Hepatocyte (in vitro differentiated cells): ENCODE measurements at regions not wholly inside any gene's neighbourhood (a gene's known extent, or its start where the extent isn't known, plus 50 kb on each side); places are given as distances from the start of the nearest gene placed in this dataset.

Experiments used
- DNase-seq: peaks from one replicate; pipeline ENCODE4 v3.0.0-alpha.2; 2016; ENCODE audit warnings: low spot score
- H2AFZ ChIP-seq: fragments of 200-600 bp; sonication (generic); 2 replicates; pipeline ENCODE4 v1.6.0; 2016; ENCODE audit warnings: antibody characterized with exemption, mild to moderate bottlenecking
- H3K27ac ChIP-seq: fragments of 200-600 bp; sonication (generic); 2 replicates; pipeline ENCODE4 v1.5.1; 2016; ENCODE audit warnings: mild to moderate bottlenecking
- H3K27me3 ChIP-seq: fragments of 200-600 bp; sonication (generic); 2 replicates; pipeline ENCODE4 v1.6.1; 2016
- H3K36me3 ChIP-seq: fragments of 200-600 bp; sonication (generic); replicated peaks from 2 replicates; pipeline ENCODE4 v1.5.1; 2016; ENCODE audit warnings: low read depth; ENCODE audit not compliant: insufficient read depth
- H3K4me1 ChIP-seq: fragments of 200-600 bp; sonication (generic); 2 replicates; pipeline ENCODE4 v1.5.1; 2016; ENCODE audit warnings: mild to moderate bottlenecking, moderate library complexity; ENCODE audit not compliant: insufficient read depth
- H3K4me2 ChIP-seq: fragments of 200-600 bp; sonication (generic); 2 replicates; pipeline ENCODE4 v1.6.0; 2016
- H3K4me3 ChIP-seq: fragments of 200-600 bp; sonication (generic); 2 replicates; pipeline ENCODE4 v1.5.1; 2016; ENCODE audit warnings: mild to moderate bottlenecking
- H3K79me2 ChIP-seq: fragments of 200-600 bp; sonication (generic); 2 replicates; pipeline ENCODE4 v1.6.0; 2017; ENCODE audit warnings: mild to moderate bottlenecking
- H3K9me2 ChIP-seq: fragments of 200-600 bp; sonication (generic); replicated peaks from 2 replicates; pipeline ENCODE4 v1.6.0; 2017; ENCODE audit warnings: mild to moderate bottlenecking; ENCODE audit not compliant: insufficient read depth
- H3K9me3 ChIP-seq: fragments of 200-600 bp; sonication (generic); 2 replicates; pipeline ENCODE4 v1.5.1; 2016; ENCODE audit warnings: low read depth, mild to moderate bottlenecking
- H4K20me1 ChIP-seq: fragments of 200-600 bp; sonication (generic); 2 replicates; pipeline ENCODE4 v1.6.0; 2016; ENCODE audit warnings: mild to moderate bottlenecking; ENCODE audit not compliant: insufficient read depth, poor library complexity, severe bottlenecking
- CTCF ChIP-seq: fragments of 200-600 bp; sonication (generic); IDR thresholded peaks from 2 replicates; pipeline ENCODE4 v1.5.1; 2016; ENCODE audit warnings: antibody characterized with exemption, mild to moderate bottlenecking; ENCODE audit not compliant: poor library complexity
- EZH2 ChIP-seq: fragments of 200-600 bp; sonication (generic); IDR thresholded peaks from 2 replicates; pipeline ENCODE4 v1.6.1; 2016; ENCODE audit warnings: antibody characterized with exemption, mild to moderate bottlenecking, borderline replicate concordance
- EZH2phosphoT487 ChIP-seq: fragments of 200-600 bp; sonication (generic); IDR thresholded peaks from one replicate; pipeline ENCODE4 v1.6.1; 2018; ENCODE audit warnings: antibody characterized with exemption, mild to moderate bottlenecking, low read depth, moderate library complexity; ENCODE audit not compliant: unreplicated experiment, severe bottlenecking
- WGBS: methylation state at CpG from one replicate; pipeline ENCODE4 v1.1.6; 2016; ENCODE audit warnings: low lambda C conversion rate; ENCODE audit errors: missing lambda C conversion rate; 5-methylcytosine and 5-hydroxymethylcytosine counted together

- no peak for DNase-seq
- H3K9me3 ChIP-seq, result no peaks in the 10 kb centered on the region
- no peaks in the 10 kb centered on the region for H3K36me3 ChIP-seq
- WGBS, result 83% methylated on average over 13 of the region's 13 CpGs
- H3K4me3 ChIP-seq, result no peak overlapping the region
- H4K20me1 ChIP-seq, result no peaks in the 10 kb centered on the region
- H3K4me2 ChIP-seq, result no peak overlapping the region
- TF ChIP-seq EZH2 (no peak), EZH2phosphoT487 (no peak), CTCF (no peak)
- no peaks in the 10 kb centered on the region for H3K27me3 ChIP-seq
- H3K4me1 ChIP-seq, result no peaks in the 10 kb centered on the region
- no peaks in the 10 kb centered on the region for H3K9me2 ChIP-seq
- no peaks in the 10 kb centered on the region for H3K79me2 ChIP-seq
- H2AFZ ChIP-seq, result no peak overlapping the region
- no peak overlapping the region for H3K27ac ChIP-seq
Measured at GRCh38 chr5:5665225-5666075, 243.0 kb downstream of the ICE1 start.

GRCh38 chr5:5658889-5659465, 236.5 kb downstream of the ICE1 start:
- H3K9me2 ChIP-seq, result no peaks in the 10 kb centered on the region
- no peaks in the 10 kb centered on the region for H3K9me3 ChIP-seq
- H4K20me1 ChIP-seq, result no peaks in the 10 kb centered on the region
- H3K4me1 ChIP-seq, result no peaks in the 10 kb centered on the region
- TF ChIP-seq CTCF, result no peak
- no peak for TF ChIP-seq EZH2
- TF ChIP-seq EZH2phosphoT487, result no peak
- H3K79me2 ChIP-seq, result no peaks in the 10 kb centered on the region
- no peak for DNase-seq
- no peak overlapping the region for H3K27ac ChIP-seq
- H3K36me3 ChIP-seq, result no peaks in the 10 kb centered on the region
- no peak overlapping the region for H3K4me3 ChIP-seq
- no peak overlapping the region for H2AFZ ChIP-seq
- no peak overlapping the region for H3K4me2 ChIP-seq
- H3K27me3 ChIP-seq, result no peaks in the 10 kb centered on the region
- WGBS, result 85% methylated on average over 3 of the region's 3 CpGs

- WGBS, result 77% methylated on average over 4 of the region's 4 CpGs
- Histone ChIP-seq H3K27ac (no peak overlapping the region), H4K20me1 (no peaks in the 10 kb centered on the region)
Measured at GRCh38 chr5:5658226-5658625, 235.7 kb downstream of the ICE1 start.

More at GRCh38 chr5:5658226-5658625, 235.7 kb downstream of the ICE1 start:
- DNase-seq, result peak; percentile 65
- TF ChIP-seq CTCF (no peak), EZH2 (no peak), EZH2phosphoT487 (no peak)
- H3K4me3 ChIP-seq, result no peak overlapping the region
- H3K9me2 ChIP-seq, result no peaks in the 10 kb centered on the region
- H3K4me1 ChIP-seq, result no peaks in the 10 kb centered on the region
- H2AFZ ChIP-seq, result no peak overlapping the region
- no peaks in the 10 kb centered on the region for H3K79me2 ChIP-seq
- no peak overlapping the region for H3K4me2 ChIP-seq
- no peaks in the 10 kb centered on the region for H3K9me3 ChIP-seq
- no peaks in the 10 kb centered on the region for H3K36me3 ChIP-seq
- H3K27me3 ChIP-seq, result no peaks in the 10 kb centered on the region
